GM21381 (cell line): ENCODE measurements at regions not wholly inside any gene's neighbourhood (a gene's known extent, or its start where the extent isn't known, plus 50 kb on each side); places are given as distances from the start of the nearest gene placed in this dataset.
"Not testable (repeated sequence)": the region's sequence is repeated elsewhere in the genome, so short reads cannot be mapped to it uniquely, and the experiment has no call there.

Experiments used
- ATAC-seq: cut with Tn5 transposase; IDR thresholded peaks from one replicate; pipeline ENCODE4 v1.9.1; 2021; ENCODE audit warnings: mild to moderate bottlenecking, moderate library complexity; ENCODE audit not compliant: unreplicated experiment

DNA sequence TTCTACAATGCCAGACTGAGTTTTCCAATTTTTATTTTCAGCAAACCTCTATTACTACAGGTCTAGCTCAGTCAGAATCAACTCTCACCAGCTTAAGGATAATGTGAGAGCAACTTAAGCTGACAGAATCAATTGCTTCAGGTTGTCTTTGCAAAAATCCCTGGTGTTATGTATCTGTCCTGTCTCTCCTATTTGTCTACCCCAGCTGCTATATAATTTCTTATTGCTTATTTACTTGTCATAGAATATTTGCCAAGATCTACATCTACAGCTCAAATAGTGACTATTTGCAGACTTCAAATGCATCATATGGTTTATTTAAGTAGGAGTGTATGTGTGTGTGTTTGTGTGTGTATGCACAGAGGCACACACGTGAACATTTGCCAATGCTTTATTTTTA is 54.1 kb downstream of the FOXG1 start:
- no peak for ATAC-seq

DNA sequence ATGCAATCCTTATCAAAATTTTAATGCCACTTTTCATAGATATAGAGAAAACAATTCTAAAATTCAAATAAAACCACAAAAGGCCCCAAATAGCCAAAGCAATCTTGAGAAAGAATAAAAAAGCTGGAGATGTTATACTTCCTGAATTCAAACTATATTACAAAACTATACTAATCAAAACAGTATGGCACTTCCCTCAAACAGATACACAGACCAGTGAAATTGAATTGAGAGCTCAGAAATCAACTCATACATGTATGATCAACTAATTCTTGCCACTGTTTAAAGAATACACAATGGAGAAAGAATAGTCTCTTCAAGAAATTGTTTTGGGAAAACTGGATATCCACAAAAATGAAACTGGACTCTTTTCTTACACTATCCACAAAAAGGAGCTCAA is 55.4 kb downstream of the FOXG1 start:
- no peak for ATAC-seq

DNA sequence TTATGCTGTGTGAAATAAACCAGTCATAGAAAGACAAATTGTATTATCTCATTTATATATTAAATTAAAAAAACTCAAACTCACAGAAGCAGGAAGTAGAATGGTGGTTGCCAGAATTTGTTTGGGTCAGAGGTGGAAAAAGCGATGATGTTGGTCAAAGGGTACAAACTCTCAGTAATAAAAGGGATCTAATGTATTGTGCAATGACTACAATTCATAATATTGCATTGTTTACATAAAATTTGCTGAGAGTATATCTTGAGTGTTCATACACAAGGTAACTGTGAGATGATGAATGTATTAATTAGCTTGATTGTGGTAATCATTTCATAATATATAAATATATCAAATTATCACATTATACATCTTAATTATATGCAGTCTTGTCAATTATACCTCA is 56.7 kb downstream of the FOXG1 start:
- ATAC-seq = no peak

DNA sequence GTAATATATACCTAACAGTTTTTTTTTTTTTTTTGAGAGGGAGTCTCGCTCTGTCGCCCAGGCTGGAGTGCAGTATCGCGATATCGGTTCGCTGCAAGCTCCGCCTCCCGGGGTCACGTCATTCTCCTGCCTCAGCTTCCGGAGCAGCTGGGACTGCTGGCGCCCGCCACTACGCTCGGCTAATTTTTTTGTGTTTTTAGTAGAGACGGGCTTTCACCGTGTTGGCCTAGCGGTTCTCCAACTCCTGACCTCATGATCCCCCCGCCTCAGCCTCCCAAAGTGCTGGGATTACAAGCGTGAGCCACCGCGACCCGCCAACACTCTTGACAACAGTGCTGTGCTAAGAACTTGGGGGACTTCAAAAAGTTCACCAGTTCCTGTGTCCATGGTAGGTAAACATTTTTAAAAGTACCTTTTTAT is 63.5 kb downstream of the FOXG1 start:
- no peak for ATAC-seq

DNA sequence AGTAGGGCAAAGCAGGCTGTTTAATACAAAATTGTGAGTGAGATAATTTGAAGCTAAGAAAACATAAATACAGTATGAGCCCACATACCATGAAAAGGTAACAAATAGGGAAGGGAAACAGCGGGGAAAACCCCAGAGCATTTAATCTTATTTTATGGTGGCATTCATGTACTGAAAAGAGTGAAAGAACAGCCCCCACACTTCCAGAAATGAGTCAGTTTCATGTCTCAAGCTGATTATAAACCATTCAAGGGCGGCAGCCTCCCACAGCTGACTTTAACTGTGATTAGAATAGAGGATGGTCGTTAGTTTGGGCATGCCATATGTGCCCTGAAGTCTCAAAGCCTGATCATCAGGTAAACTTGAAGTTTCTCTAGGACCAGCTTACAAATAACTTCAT is 64.5 kb downstream of the FOXG1 start:
- ATAC-seq = peak; percentile 96

DNA sequence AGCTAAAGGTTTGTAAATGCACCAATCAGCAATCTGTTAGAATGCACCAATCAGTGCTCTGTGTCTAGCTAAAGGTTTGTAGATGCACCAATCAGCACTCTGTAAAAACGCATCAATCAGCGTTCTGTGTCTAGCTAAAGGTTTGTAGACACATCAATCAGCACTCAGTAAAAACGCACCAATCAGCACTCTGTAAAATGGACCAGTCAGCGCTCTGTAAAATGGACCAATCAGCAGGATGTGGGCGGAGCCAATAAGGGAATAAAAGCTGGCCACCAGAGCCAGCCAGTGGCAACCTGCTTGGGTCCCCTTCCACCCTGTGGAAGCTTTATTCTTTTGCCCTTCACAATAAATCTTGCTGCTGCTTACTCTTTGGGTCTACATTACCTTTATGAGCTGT is 76.0 kb downstream of the FOXG1 start:
- ATAC-seq = not testable (repeated sequence)

DNA sequence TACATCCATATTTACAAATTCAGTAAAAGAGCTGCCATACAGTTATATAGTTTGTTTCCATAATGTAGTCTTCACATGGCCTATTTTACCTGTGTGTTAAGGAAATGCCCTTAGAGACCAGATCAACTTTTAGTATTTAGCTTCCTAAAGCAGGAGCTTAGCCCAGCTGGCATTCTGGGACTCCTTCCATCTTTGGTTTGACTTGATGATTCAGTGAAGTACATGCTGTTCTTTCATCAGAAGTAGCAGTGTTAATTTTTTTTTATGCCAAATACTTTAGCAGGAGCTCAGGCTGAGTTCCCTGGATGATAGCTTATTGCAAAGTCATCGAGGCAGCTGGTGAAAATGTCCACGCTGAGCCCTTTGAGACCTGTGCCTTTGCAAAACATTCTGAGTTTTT is 101.0 kb downstream of the FOXG1 start:
- no peak for ATAC-seq

DNA sequence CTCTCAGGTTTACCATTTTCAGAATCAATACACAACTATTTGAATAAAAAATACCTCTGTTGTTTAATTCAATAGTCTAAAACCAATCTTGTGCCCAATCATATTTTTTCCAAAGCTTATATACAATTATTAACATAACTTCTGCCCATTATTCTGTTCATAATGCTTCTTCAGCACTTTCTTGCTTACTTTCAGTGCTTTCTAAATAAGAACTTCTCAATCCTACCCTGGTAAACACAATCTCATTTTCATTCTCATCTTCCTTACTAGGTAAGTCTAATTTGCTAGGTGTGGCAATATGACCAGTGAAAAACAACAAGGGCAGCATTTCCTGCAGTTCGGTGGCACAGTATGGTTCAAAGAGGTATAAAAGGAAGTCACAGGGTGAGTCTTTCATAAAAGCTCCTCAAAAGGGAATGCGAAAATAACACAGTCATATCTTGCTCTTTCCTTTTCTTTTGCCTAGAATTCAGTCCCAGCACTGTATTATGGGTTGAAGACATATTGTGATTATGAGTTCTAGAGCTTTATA is 103.5 kb downstream of the FOXG1 start:
- ATAC-seq = no peak

DNA sequence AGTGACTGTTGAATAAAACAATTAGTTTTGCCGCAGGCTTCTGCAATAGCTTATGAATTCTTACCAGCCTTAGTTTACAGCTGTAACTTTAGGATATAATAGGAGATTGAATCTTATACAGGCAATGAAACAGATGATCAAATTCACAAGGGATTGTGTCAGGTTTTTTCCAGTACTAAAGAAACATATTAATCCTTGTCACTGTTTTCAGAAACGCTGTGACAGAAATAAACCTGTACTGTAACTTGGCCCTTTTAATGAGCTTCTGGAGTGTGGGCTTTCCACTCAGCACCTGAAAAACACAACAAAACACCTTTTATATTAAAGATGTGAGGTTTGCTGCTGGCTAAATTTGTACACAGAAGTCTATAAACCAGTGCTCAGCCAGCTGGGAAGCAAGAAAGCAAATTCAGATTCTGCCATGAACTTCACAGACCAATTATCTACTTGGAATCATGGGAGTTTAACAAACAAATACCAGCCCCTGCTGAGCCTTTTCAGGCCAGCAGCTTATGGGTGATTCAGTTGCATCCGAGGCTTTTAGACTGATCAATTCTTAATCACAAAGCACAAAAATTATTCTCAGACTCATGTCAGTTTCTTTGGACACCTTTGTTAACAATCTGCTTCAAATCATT is 109.5 kb downstream of the FOXG1 start:
- no peak for ATAC-seq

DNA sequence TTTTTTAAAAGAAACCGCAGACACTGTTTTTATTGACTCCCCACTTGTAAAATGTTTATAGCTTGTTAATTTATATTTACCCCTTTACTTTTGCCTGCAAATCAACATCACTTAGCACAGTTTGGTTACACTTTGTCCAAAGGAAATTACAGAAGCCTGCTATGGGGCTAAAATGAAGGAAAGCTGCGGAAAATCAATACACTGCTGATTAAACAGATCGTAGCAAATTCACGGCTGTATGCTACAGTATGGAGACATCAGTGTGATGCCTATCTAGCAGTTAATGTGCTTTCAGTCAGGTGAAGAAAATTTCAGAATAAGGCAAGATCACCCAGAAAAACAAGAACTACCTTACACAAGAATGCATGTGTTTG is 110.0 kb downstream of the FOXG1 start:
- no peak for ATAC-seq

DNA sequence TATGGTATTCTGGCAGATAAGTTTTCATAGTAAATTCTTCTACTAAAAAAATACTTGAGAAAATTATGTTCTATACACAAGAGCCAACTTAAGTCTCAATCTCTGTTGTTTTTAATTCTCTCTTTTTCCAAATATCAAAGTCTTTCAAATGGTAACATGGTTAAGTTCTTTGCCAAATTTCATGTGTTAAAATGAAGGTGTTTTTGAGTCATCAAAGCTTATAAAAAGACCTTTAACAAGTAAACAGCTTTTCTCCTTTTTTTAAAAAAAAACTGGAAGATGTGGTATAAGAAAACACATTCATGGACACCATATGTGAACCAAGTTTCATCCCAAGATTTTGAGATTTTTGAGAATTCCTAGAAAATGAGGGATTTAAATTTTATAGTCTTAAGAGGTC is 111.3 kb downstream of the FOXG1 start:
- ATAC-seq = no peak

DNA sequence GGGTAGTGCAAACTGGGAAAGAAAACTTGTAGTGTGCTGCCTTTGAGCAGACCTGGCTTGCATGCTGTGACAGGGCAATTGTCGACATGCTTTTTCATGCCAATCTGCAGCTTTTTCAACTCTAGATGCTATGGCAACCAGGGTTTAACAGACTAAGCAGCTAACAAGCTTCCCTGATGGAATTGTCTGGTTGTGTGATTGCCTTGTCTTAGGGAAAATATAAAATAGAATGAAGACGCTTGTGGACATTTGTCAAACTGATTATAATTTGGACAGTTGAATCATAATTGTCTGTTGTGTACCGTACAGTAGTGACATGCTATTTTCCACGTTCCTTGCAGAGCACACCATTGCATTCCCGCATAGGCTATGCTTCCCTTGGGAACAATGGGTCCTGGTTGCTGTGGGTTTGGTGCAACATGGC is 113.0 kb downstream of the FOXG1 start:
- ATAC-seq = no peak

DNA sequence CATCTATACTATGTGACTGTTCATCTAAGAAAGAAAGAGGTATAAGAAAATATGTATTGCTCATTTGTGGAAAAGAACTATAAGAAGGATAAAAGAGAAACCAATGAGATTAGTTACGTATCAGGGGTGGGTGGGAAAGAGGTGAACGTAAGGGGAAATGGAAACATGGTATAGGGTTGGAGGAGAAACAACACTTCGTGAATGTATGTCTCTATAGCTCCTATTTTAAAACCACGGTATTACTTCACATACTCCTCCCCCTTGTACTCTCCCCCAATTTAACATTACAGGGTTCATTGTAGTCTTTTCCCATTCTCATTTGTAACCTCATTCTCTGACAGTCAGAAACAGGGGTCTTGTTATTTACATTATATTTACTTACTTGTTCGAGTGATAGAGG is 120.4 kb downstream of the FOXG1 start:
- ATAC-seq = no peak

DNA sequence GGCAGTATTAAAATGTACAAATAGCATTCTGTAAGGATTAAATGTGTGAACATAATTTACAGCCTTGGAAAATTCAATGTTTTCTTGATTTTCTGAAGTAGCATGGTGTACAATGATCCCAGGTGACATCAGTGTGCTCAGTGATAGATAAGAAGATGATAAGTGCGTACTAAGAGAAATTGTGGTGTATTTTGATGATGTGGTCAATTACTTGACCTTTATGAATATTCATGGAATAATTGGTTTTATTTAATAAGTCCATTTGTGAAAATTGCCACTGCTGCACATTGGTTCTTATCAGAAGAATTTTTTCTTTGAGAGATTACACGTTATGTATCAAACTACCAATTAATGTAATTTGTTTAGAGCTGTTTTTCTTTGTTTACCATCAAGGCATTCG is 128.8 kb downstream of the FOXG1 start:
- no peak for ATAC-seq

DNA sequence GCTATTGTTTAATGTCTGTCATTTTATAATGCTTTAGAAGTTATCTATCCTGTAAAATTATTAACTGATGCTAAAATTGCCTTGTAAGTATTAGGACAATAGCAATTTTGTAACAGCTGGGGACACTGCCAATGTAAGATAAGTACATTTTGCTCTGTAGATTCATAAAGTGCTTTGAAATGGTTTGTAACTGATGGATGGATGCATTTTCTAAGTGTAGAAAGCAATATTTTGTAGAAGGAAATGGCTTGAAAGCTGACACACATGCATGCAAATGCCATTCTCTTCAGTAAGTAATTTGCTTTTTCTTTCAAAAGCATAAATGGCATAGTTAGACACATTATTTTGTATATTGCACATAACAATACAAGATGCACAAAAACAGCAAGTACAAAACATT is 129.8 kb downstream of the FOXG1 start:
- ATAC-seq = no peak

DNA sequence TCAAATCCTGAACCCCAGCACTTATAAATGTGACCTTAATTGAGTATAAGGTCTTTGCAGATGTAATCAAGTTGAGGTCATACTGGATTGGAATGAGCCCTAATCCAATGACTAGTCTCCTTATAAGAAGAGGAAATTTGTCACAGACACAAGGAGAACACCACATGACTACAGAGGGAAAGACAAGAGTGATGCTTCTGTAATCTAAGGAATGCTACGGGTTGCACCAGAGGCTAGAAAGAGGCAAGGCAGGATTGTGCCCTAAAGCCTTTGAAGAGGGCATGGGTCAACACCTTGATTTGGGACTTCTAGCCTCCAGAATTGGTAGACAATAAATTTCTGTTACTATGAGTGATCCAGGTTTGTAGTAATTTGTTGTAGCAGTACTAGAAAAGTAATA is 135.0 kb downstream of the FOXG1 start:
- ATAC-seq = no peak

DNA sequence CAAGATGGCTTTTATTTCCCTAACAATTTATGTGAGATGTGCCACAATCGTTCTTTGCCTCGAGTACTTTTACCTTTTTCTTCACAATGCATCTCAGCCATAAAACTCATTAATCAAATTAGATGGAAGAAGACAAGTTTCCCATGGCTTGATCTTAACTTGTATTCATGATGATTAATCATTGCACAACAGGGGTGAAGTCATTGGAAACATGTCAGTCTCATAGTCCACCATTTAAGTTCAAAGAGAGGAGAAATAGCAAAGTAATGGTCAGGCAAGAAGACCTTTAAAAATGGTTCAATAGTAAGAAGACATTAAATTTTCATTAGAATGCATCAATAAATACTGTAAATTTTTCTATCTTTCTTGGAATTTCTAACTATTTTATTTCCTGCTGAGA is 136.3 kb downstream of the FOXG1 start:
- no peak for ATAC-seq

DNA sequence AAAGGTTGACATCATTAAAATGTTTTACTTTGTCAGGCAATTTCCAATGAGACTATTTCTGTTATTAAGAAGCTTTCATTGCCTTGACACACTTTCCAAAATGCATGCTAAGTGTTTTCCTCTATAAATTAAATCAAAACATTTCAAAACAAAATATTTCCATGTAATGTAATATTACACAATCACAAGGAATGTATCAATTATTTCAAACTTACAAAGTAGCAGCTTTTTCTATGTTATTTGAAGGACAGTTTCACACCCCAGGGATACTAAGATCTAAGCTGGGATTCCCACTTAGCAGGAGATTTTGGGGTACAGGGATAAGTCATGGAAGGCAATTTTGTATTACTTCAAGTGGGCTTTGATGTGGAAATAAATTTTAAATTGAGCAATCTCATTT is 144.9 kb downstream of the FOXG1 start:
- no peak for ATAC-seq

DNA sequence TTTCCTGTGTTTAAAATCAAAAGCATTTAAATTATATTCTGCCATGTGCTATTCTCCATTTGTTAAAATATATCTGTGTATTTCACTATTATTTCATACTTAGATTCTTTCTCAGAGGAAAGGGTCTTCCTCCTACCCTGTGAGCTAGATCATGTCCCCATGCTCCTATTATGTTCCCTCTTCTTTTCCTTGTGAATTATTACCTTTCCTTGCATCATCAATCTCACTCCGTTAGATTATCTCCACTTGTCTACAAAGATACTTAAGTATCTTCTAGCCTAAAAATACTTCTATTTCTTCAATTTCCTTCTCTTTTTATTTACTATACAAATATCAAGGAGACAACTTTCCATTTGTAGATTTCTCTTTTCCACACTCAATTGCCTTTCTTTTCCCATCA is 146.5 kb downstream of the FOXG1 start:
- no peak for ATAC-seq

DNA sequence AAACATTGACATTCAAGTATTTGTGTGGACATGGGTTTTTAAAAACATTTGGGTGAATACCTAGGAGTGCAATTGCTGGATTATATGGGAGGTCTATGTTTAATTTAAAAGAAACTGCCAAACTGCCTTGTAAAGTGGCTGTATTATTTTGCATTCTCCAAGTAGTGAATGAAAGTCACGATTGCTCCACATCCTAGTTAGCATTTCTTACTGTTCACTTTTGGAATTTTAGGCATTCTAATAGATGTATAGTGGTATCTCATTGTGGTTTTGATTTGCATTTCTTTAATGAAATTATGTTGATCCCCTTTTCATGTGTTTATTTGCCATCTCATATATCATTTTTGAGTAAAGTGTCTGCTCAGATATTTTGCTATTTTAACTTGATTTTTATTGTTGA is 159.5 kb downstream of the FOXG1 start:
- ATAC-seq = no peak

DNA sequence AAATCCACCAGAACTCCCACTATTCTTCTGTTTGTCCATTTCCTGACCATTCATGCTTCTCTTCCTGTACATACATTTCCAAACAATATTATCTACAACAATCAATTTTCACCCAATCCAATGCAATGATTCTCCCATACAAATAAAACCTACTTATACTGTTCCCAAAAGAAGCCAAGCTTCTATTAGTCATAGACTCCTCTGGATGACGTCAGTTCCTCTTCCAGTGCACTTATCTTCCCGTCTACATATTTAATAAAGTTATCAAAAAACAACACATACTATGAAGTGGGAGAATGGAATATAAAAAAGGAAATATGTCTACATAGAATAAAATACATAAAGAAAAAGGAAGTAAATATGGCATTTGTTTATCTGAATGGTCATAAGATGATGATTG is 165.4 kb downstream of the FOXG1 start:
- ATAC-seq = no peak

DNA sequence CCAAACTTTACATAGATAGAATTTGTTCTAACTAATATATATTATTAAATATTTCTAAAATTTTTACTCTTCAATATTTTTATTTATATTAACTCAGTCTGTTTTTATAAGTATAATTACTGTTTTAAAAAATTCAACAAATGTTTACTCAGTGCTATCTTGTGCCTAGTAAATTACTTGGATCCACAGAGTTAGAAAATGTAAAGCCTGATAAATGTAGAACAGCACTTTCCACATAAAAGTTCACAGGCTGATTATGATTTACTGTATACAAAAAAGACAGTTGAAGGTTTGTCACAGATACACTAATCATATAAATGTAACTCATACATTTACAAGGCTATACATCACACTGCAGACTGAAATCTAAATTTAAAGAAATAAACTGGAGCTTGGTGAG is 170.0 kb downstream of the FOXG1 start:
- ATAC-seq = no peak

DNA sequence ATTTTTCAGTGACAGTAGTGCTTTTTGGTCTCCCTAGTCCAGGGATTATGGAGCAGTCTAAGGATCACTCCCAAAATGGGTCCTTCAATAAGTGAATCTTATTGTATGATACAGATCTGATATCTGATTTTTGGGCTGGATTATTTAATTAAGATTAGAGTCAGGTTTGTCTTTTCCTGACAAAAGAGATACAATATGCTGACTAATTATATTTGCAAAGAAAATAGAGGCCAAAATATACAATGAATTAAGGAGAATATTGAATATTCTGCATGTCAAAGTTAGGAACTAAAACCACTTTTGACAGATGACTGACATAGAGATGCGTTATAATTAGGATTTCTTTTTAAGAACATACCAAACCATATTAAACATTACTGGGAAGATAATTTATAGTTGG is 175.2 kb downstream of the FOXG1 start:
- no peak for ATAC-seq
